Neural cell (in vitro differentiated cells): ENCODE measurements at regions not wholly inside any gene's neighbourhood (a gene's known extent, or its start where the extent isn't known, plus 50 kb on each side); places are given as distances from the start of the nearest gene placed in this dataset.

Experiments used
- CTCF ChIP-seq: fragments of 450-650 bp; IDR thresholded peaks from 2 replicates; pipeline ENCODE4 v1.5.1; 2014; ENCODE audit warnings: antibody characterized with exemption, mild to moderate bottlenecking, moderate library complexity; ENCODE audit not compliant: poor library complexity, severe bottlenecking
- EP300 ChIP-seq: fragments of 450-650 bp; conservative IDR thresholded peaks from 2 replicates; pipeline ENCODE4 v1.6.1; 2014; ENCODE audit warnings: antibody characterized with exemption, mild to moderate bottlenecking, moderate library complexity; ENCODE audit not compliant: poor library complexity, severe bottlenecking
- EZH2 ChIP-seq: fragments of 200-600, 300-800 bp; shearing (Covaris generic), sonication (generic); IDR thresholded peaks from 2 replicates; pipeline ENCODE4 v1.6.1; 2014; ENCODE audit warnings: antibody characterized with exemption, low read length, borderline replicate concordance, mild to moderate bottlenecking; ENCODE audit not compliant: insufficient read depth, poor library complexity, severe bottlenecking
- MXI1 ChIP-seq: fragments of 450-650 bp; conservative IDR thresholded peaks from 2 replicates; pipeline ENCODE4 v1.6.1; 2014; ENCODE audit warnings: antibody characterized with exemption, mild to moderate bottlenecking; ENCODE audit not compliant: poor library complexity, severe bottlenecking
- POLR2AphosphoS5 ChIP-seq: IDR thresholded peaks from 2 replicates; pipeline ENCODE4 v1.6.1; 2012
- RAD21 ChIP-seq: fragments of 450-650 bp; conservative IDR thresholded peaks from 2 replicates; pipeline ENCODE4 v1.6.1; 2014; ENCODE audit warnings: antibody characterized with exemption, mild to moderate bottlenecking, moderate library complexity
- REST ChIP-seq: IDR thresholded peaks from 2 replicates; pipeline ENCODE4 v1.6.1; 2012; ENCODE audit warnings: borderline replicate concordance
- SMC3 ChIP-seq: fragments of 450-650 bp; conservative IDR thresholded peaks from 2 replicates; pipeline ENCODE4 v1.6.1; 2014; ENCODE audit warnings: antibody characterized with exemption, mild to moderate bottlenecking, moderate library complexity; ENCODE audit not compliant: poor library complexity
- TAF1 ChIP-seq: IDR thresholded peaks from 2 replicates; pipeline ENCODE4 v1.6.1; 2012; ENCODE audit warnings: low read depth

GRCh38 chr5:173801006-173801405 lies 87.1 kb upstream of the CPEB4 start:
- TF ChIP-seq CTCF (no peak), REST (no peak), TAF1 (no peak), POLR2AphosphoS5 (no peak), EZH2 (no peak), EP300 (no peak), SMC3 (no peak), RAD21 (no peak), MXI1 (no peak)
